LNCAP (cell line): ENCODE measurements at regions not wholly inside any gene's neighbourhood (a gene's known extent, or its start where the extent isn't known, plus 50 kb on each side); places are given as distances from the start of the nearest gene placed in this dataset.

Experiments used
- CTCF ChIP-seq: fragments of 450-650 bp; IDR thresholded peaks from 2 replicates; pipeline ENCODE4 v1.5.1; 2017; ENCODE audit warnings: mild to moderate bottlenecking

- TF ChIP-seq CTCF = no peak
Observed at GRCh38 chr5:38776149-38776896, 69.5 kb upstream of the OSMR start.

DNA sequence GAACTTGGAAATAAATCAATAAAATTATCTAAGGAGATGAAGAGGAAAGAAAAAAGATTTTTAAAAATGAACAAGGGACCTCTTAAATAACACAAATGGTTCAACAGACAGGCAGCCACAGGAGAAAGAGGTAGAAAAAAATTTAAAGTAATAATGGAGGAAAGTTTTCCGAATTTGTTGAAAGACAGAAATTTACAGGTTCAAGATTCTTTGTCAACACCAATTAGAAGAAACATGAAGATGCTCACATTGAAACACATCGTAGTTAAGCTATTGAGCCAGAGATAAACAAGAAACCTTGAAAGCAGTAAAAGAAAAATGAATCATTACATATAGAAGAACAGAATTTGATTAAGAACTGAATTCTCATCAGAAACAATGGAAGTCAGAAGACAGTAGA lies 68.7 kb upstream of the OSMR start:
- no peak for TF ChIP-seq CTCF

GRCh38 chr5:38780316-38780715 lies 65.5 kb upstream of the OSMR start:
- no peak for TF ChIP-seq CTCF

DNA sequence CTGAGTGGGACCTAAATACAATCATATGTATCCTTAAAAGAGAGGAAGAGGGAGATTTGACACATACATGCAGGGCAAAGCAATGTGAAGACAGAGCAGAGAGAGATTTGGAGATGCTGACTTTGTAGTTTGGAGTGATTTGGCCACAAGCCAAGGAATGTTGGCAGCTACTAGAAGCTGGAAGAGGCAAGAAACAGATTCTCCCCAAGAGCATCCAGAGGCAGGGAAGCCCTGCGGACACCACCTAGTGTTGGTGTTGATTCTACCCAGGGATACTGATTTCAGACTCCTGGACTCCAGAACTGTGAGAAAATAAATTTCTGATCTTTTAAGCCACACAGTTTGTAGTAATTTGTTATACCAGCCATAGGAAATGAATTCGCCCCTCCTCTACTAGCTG lies 64.9 kb upstream of the OSMR start:
- peak; percentile 48 for TF ChIP-seq CTCF

DNA sequence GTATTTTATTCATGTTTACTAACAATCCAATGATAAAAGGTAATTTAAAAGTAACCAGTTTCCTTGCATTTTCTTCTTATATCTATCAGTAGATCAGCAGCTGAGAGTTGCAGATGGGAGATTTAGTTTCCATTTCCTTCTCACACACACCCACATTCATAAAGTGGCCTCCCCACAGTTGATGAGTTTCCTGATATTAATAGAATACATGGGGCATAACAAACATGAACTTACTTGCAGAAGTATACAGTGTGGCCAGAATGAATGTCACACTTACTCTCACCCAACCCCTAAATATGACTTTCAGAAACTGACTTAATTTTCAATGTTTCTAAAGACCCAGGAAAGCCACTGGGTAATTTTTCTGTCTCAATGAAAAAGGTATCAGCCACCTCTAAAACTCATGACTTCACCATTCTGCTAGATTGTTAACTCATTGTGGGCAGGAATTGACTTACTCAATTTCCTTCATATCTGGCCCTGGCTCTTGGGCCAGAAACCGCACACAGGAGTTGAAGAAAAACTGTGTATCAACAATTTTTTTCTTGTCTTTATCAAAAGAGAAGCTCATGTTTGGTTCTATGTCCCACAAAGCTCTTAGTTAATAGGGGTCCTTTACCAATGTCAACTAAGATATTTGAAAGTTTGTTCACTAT lies 63.5 kb upstream of the OSMR start:
- TF ChIP-seq CTCF = no peak

GRCh38 chr5:38783011-38783561 lies 62.7 kb upstream of the OSMR start:
- no peak for TF ChIP-seq CTCF

GRCh38 chr5:38789134-38789533 lies 56.7 kb upstream of the OSMR start:
- no peak for TF ChIP-seq CTCF
